GM23338 (cell line): ENCODE measurements at regions not wholly inside any gene's neighbourhood (a gene's known extent, or its start where the extent isn't known, plus 50 kb on each side); places are given as distances from the start of the nearest gene placed in this dataset.
"Not testable (repeated sequence)": the region's sequence is repeated elsewhere in the genome, so short reads cannot be mapped to it uniquely, and the experiment has no call there.

Source experiments
- ATAC-seq: fragments of 200-7000 bp; cut with Tn5 transposase; 3 replicates; pipeline ENCODE4 v1.9.1; 2020
- DNase-seq: peaks from one replicate; pipeline ENCODE4 v3.0.0-alpha.2; 2015; ENCODE audit warnings: low spot score
- H2AFZ ChIP-seq: fragments of 200-600 bp; sonication (generic); 2 replicates; pipeline ENCODE4 v1.8.0; 2016; ENCODE audit warnings: antibody characterized with exemption, mild to moderate bottlenecking, moderate library complexity
- H3F3A ChIP-seq: fragments of 200-600 bp; sonication (generic); replicated peaks from 2 replicates; pipeline ENCODE4 v1.8.0; 2017; ENCODE audit warnings: antibody characterized with exemption, mixed run types, low read depth
- H3K27ac ChIP-seq: fragments of 200-600 bp; sonication (generic); 2 replicates; pipeline ENCODE4 v1.6.1; 2016; ENCODE audit warnings: low read depth
- H3K27me3 ChIP-seq: fragments of 200-600 bp; sonication (generic); 2 replicates; pipeline ENCODE4 v1.8.0; 2016; ENCODE audit warnings: mild to moderate bottlenecking, mixed run types, moderate library complexity; ENCODE audit not compliant: insufficient read depth
- H3K36me3 ChIP-seq: fragments of 200-600 bp; sonication (generic); 2 replicates; pipeline ENCODE4 v1.8.0; 2016; ENCODE audit warnings: mild to moderate bottlenecking; ENCODE audit not compliant: insufficient read depth
- H3K4me1 ChIP-seq: fragments of 200-600 bp; sonication (generic); 2 replicates; pipeline ENCODE4 v1.8.0; 2016; ENCODE audit warnings: mild to moderate bottlenecking, moderate library complexity; ENCODE audit not compliant: insufficient read depth
- H3K4me2 ChIP-seq: fragments of 200-600 bp; sonication (generic); 2 replicates; pipeline ENCODE4 v1.7.1; 2017; ENCODE audit warnings: mixed run types
- H3K4me3 ChIP-seq: fragments of 200-600 bp; sonication (generic); 2 replicates; pipeline ENCODE4 v1.6.1; 2016; ENCODE audit warnings: mixed run types
- H3K79me2 ChIP-seq: fragments of 200-600 bp; sonication (generic); replicated peaks from 2 replicates; pipeline ENCODE4 v1.8.0; 2017; ENCODE audit warnings: mild to moderate bottlenecking; ENCODE audit not compliant: insufficient read depth
- H3K9me2 ChIP-seq: fragments of 200-600 bp; sonication (generic); 2 replicates; pipeline ENCODE4 v1.8.0; 2017; ENCODE audit not compliant: insufficient read depth
- H4K20me1 ChIP-seq: fragments of 200-600 bp; sonication (generic); replicated peaks from 2 replicates; pipeline ENCODE4 v1.8.0; 2017; ENCODE audit warnings: mild to moderate bottlenecking; ENCODE audit not compliant: insufficient read depth
- H3K27ac Mint-ChIP-seq: 2 replicates; pipeline ENCODE4 v1.8.0; 2020; ENCODE audit warnings: inconsistent platforms, mild to moderate bottlenecking, moderate library complexity, mixed read lengths
- H3K27me3 Mint-ChIP-seq: 3 replicates; pipeline ENCODE4 v1.8.0; 2022; ENCODE audit warnings: low read depth, mild to moderate bottlenecking, moderate library complexity, mixed read lengths, inconsistent platforms; ENCODE audit not compliant: insufficient read depth, poor library complexity
- H3K36me3 Mint-ChIP-seq: 3 replicates; pipeline ENCODE4 v1.8.0; 2021; ENCODE audit warnings: low read depth, mild to moderate bottlenecking, inconsistent platforms, moderate library complexity, mixed read lengths
- H3K4me1 Mint-ChIP-seq: 3 replicates; pipeline ENCODE4 v1.8.0; 2020; ENCODE audit warnings: mild to moderate bottlenecking, inconsistent platforms, mixed read lengths
- H3K4me3 Mint-ChIP-seq: 3 replicates; pipeline ENCODE4 v1.8.0; 2021; ENCODE audit warnings: moderate library complexity, mild to moderate bottlenecking, inconsistent platforms, mixed read lengths
- H3K9me3 Mint-ChIP-seq: 3 replicates; pipeline ENCODE4 v1.8.0; 2020; ENCODE audit warnings: moderate library complexity, mild to moderate bottlenecking, inconsistent platforms, mixed read lengths
- CREB1 ChIP-seq: fragments of 250-450 bp; sonication (Bioruptor Pico); IDR thresholded peaks from 2 replicates; pipeline ENCODE4 v1.5.0; 2020; ENCODE audit warnings: low read depth, mild to moderate bottlenecking, moderate library complexity
- ETS1 ChIP-seq: IDR thresholded peaks from 2 replicates; pipeline ENCODE4 v1.6.1; 2016; ENCODE audit warnings: antibody characterized with exemption
- EZH2 ChIP-seq: fragments of 200-600 bp; sonication (generic); IDR thresholded peaks from one replicate; pipeline ENCODE4 v1.8.0; 2017; ENCODE audit warnings: antibody characterized with exemption, mild to moderate bottlenecking, low read depth; ENCODE audit not compliant: unreplicated experiment
- EZH2phosphoT487 ChIP-seq: fragments of 200-600 bp; sonication (generic); IDR thresholded peaks from one replicate; pipeline ENCODE4 v1.8.1; 2018; ENCODE audit warnings: antibody characterized with exemption; ENCODE audit not compliant: unreplicated experiment
- NANOG ChIP-seq: IDR thresholded peaks from 2 replicates; pipeline ENCODE4 v1.6.1; 2016; ENCODE audit warnings: antibody characterized with exemption, borderline replicate concordance
- REST ChIP-seq: IDR thresholded peaks from one replicate; pipeline ENCODE4 v1.6.1; 2018; ENCODE audit warnings: antibody characterized with exemption; ENCODE audit not compliant: unreplicated experiment
- ZNF114 ChIP-seq: fragments of 250-450 bp; sonication (Bioruptor Pico); IDR thresholded peaks from 2 replicates; pipeline ENCODE4 v1.5.0; 2020; ENCODE audit warnings: mild to moderate bottlenecking, moderate library complexity
- ZNF331 ChIP-seq: fragments of 250-450 bp; sonication (Bioruptor Pico); IDR thresholded peaks from 2 replicates; pipeline ENCODE4 v1.5.0; 2020; ENCODE audit warnings: low read depth, mild to moderate bottlenecking, moderate library complexity

- 0 out of 2 replicates have a peak, but pooled peaks cover 3% of the 10 kb centered on the region for H3K9me2 ChIP-seq
- H3F3A ChIP-seq: no peaks in the 10 kb centered on the region
- H3K79me2 ChIP-seq: no peaks in the 10 kb centered on the region
- H3K27me3 Mint-ChIP-seq: no peaks in the 10 kb centered on the region
- ATAC-seq (no peak), DNase-seq (no peak)
- H4K20me1 ChIP-seq: no peaks in the 10 kb centered on the region
- no peaks in the 10 kb centered on the region for H3K4me1 ChIP-seq
- H3K27ac ChIP-seq: no peak overlapping the region
- H3K27me3 ChIP-seq: no peaks in the 10 kb centered on the region
- no peak overlapping the region for H3K27ac Mint-ChIP-seq
- no peak overlapping the region for H2AFZ ChIP-seq
- no peak overlapping the region for H3K4me3 ChIP-seq
- peaks cover 13% of the 10 kb centered on the region; the same call in 2 of the 3 replicates for H3K9me3 Mint-ChIP-seq
- H3K4me2 ChIP-seq: no peak overlapping the region
- H3K4me3 Mint-ChIP-seq: no peak overlapping the region
- no peaks in the 10 kb centered on the region for H3K4me1 Mint-ChIP-seq
- H3K36me3 ChIP-seq: no peaks in the 10 kb centered on the region
- no peak for TF ChIP-seq REST
- TF ChIP-seq CREB1: no peak
- H3K36me3 Mint-ChIP-seq: peaks cover 5% of the 10 kb centered on the region; the same call in 2 of the 3 replicates
Measured at GRCh38 chrX:42289492-42290385, 366.4 kb upstream of the CASK start.

- H3K27ac Mint-ChIP-seq, H3K4me3 Mint-ChIP-seq: not testable (repeated sequence)
Measured at GRCh38 chrX:42285681-42286080, 362.3 kb upstream of the CASK start.

GRCh38 chrX:42276982-42277690, 353.8 kb upstream of the CASK start:
- no peaks in the 10 kb centered on the region for H3K9me2 ChIP-seq
- no peaks in the 10 kb centered on the region for H3K79me2 ChIP-seq
- ATAC-seq (no peak), DNase-seq (no peak)
- no peaks in the 10 kb centered on the region for H3K27me3 Mint-ChIP-seq
- H3K9me3 Mint-ChIP-seq: no peaks in the 10 kb centered on the region
- H3K27ac ChIP-seq: no peak overlapping the region
- no peaks in the 10 kb centered on the region for H3K27me3 ChIP-seq
- no peak overlapping the region for H3K27ac Mint-ChIP-seq
- H3K36me3 ChIP-seq: no peaks in the 10 kb centered on the region
- no peak overlapping the region for H3K4me3 ChIP-seq
- H2AFZ ChIP-seq: no peak overlapping the region
- no peak overlapping the region for H3K4me2 ChIP-seq
- H3K4me1 ChIP-seq: no peaks in the 10 kb centered on the region
- H4K20me1 ChIP-seq: no peaks in the 10 kb centered on the region
- H3F3A ChIP-seq: no peaks in the 10 kb centered on the region
- H3K4me1 Mint-ChIP-seq: no peaks in the 10 kb centered on the region
- no peak overlapping the region for H3K4me3 Mint-ChIP-seq
- no peaks in the 10 kb centered on the region for H3K36me3 Mint-ChIP-seq
- TF ChIP-seq REST: no peak
- TF ChIP-seq ZNF331 (CRISPR knock-in tag): no peak
- TF ChIP-seq ZNF114: no peak
- no peak for TF ChIP-seq EZH2
- TF ChIP-seq ETS1: no peak
- TF ChIP-seq NANOG: no peak
- TF ChIP-seq CREB1: no peak
- no peak for TF ChIP-seq EZH2phosphoT487

More at GRCh38 chrX:42285681-42286080, 362.3 kb upstream of the CASK start:
- DNase-seq, H3K27me3 ChIP-seq, H2AFZ ChIP-seq, H3K36me3 ChIP-seq, H3K9me2 ChIP-seq, H3K4me2 ChIP-seq, H3K79me2 ChIP-seq, ATAC-seq, H3K4me3 ChIP-seq, H3K27me3 Mint-ChIP-seq, H3K4me1 ChIP-seq, H4K20me1 ChIP-seq, H3F3A ChIP-seq, H3K36me3 Mint-ChIP-seq, H3K4me1 Mint-ChIP-seq, H3K27ac ChIP-seq: not testable (repeated sequence)
- H3K9me3 Mint-ChIP-seq: peaks cover 15% of the 10 kb centered on the region; the same call in 2 of the 3 replicates
